ENCODE measurements at regions not wholly inside any gene's neighbourhood (a gene's known extent, or its start where the extent isn't known, plus 50 kb on each side); places are given as distances from the start of the nearest gene placed in this dataset.

- no peak for DNase-seq (ENCODE audit: low spot score)
These were observed 74.4 kb upstream of the ARHGAP32 start for GRCh38 chr11:129266536-129266935.

- no peak for DNase-seq (ENCODE audit: low spot score)
These were observed 73.1 kb upstream of the ARHGAP32 start for GRCh38 chr11:129265125-129265788.

- no peak for DNase-seq (ENCODE audit: low spot score)
These were observed 72.0 kb upstream of the ARHGAP32 start for GRCh38 chr11:129264114-129264513.

- DNase-seq (ENCODE audit: low spot score): no peak
These were observed 68.6 kb upstream of the ARHGAP32 start for GRCh38 chr11:129260750-129261149.

GRCh38 chr11:129259931-129260348 lies 67.8 kb upstream of the ARHGAP32 start:
- no peak for DNase-seq (ENCODE audit: low spot score)

- DNase-seq (ENCODE audit: low spot score): no peak
These were observed 66.1 kb upstream of the ARHGAP32 start for GRCh38 chr11:129258205-129258604.

- no peak for DNase-seq (ENCODE audit: low spot score)
These were observed 65.4 kb upstream of the ARHGAP32 start for GRCh38 chr11:129257512-129257911.

- no peak for DNase-seq (ENCODE audit: low spot score)
These were observed 60.5 kb upstream of the ARHGAP32 start for GRCh38 chr11:129252621-129253020.

- no peak for DNase-seq (ENCODE audit: low spot score)
These were observed 58.9 kb upstream of the ARHGAP32 start for GRCh38 chr11:129251067-129251466.

- DNase-seq (ENCODE audit: low spot score): no peak
These were observed 57.8 kb upstream of the ARHGAP32 start for GRCh38 chr11:129249923-129250322.

GRCh38 chr11:129249351-129249750 lies 57.2 kb upstream of the ARHGAP32 start:
- DNase-seq (ENCODE audit: low spot score): no peak

- DNase-seq (ENCODE audit: low spot score): no peak
These were observed 56.5 kb upstream of the ARHGAP32 start for GRCh38 chr11:129248618-129249017.

- DNase-seq (ENCODE audit: low spot score): no peak
These were observed 55.0 kb upstream of the ARHGAP32 start for GRCh38 chr11:129247135-129247534.

GRCh38 chr11:129242855-129243254 lies 50.7 kb upstream of the ARHGAP32 start:
- no peak for DNase-seq (ENCODE audit: low spot score)

Data from HuH-7.5 (cell line).